Activated CD8-positive, alpha-beta T cell treated with anti-CD3 and anti-CD28 coated beads for 36 hours (primary cell): ENCODE measurements at regions not wholly inside any gene's neighbourhood (a gene's known extent, or its start where the extent isn't known, plus 50 kb on each side); places are given as distances from the start of the nearest gene placed in this dataset.

Experiments used
- ATAC-seq: fragments of 200-7000 bp; cut with Tn5 transposase; one replicate; pipeline ENCODE4 v1.10.0; 2021; ENCODE audit warnings: mild to moderate bottlenecking, moderate library complexity
- CTCF ChIA-PET: fragments of 350-600 bp; sonication (Branson Sonifier 250); formaldehyde crosslinking; loops from one replicate; lab custom pipeline; 2021; ENCODE audit warnings: antibody characterized with exemption; lab: Charles Lee
- POLR2A ChIA-PET: fragments of 350-600 bp; sonication (Branson Sonifier 250); formaldehyde crosslinking; loops from one replicate; lab custom pipeline; 2021; ENCODE audit warnings: antibody characterized with exemption; lab: Charles Lee
- DNase-seq: peaks from one replicate; pipeline ENCODE4 v3.0.0-alpha.2; 2020
- H3K27ac Mint-ChIP-seq: one replicate; pipeline ENCODE4 v1.8.0; 2021; ENCODE audit warnings: mild to moderate bottlenecking, mixed read lengths
- H3K27me3 Mint-ChIP-seq: one replicate; pipeline ENCODE4 v1.8.0; 2021; ENCODE audit warnings: mixed read lengths
- H3K36me3 Mint-ChIP-seq: one replicate; pipeline ENCODE4 v1.8.0; 2021; ENCODE audit warnings: low read depth, mixed read lengths
- H3K4me1 Mint-ChIP-seq: one replicate; pipeline ENCODE4 v1.8.0; 2021; ENCODE audit warnings: low read depth, mixed read lengths
- H3K4me3 Mint-ChIP-seq: one replicate; pipeline ENCODE4 v1.8.0; 2021; ENCODE audit warnings: mild to moderate bottlenecking, moderate library complexity, mixed read lengths
- H3K9me3 Mint-ChIP-seq: one replicate; pipeline ENCODE4 v1.8.0; 2021; ENCODE audit warnings: mixed read lengths
- intact Hi-C: fragments of 100-400 bp; cut with micrococcal nuclease; formaldehyde crosslinking; loops from one replicate; pipeline ENCODE4 v1.10.0; 2022
- TF ChIP-seq, protein P1 (sequence below): fragments of 200-600 bp; IDR thresholded peaks from one replicate; pipeline ENCODE4 v1.8.0; 2022; ENCODE audit warnings: antibody characterized with exemption, mild to moderate bottlenecking

DNA sequence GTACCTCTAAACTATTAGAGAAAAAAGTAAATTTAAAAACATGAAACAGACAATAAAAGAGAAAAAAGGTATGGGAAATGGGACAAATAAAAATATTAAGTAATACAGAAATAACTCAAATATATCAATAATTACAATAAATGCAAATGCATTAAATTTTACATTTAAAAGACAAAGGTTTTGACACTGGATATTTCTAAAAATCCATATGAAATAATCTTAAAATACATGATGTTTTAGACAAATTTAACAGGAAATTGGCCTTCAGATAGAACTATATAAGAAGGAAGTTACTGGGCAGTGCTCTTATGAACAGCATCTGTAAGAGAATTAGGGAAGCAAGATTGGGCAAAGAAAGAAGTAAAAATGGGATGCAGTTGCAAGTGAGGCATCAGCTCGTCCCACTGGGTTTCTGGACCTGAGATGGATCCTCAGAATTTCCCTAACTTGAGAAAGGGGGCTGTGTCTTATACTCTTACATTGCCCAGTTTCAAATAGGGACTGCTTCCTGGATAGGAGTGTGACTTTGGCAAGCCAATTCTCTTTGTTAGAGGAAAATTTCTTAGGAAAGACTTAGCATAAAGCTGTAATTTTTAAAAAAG is 376.7 kb downstream of the SMOC2 start:
- Mint-ChIP-seq H3K27ac (no peak overlapping the region), H3K9me3 (peaks cover 2% of the 10 kb centered on the region)
- CTCF ChIA-PET, result no interaction called here

DNA sequence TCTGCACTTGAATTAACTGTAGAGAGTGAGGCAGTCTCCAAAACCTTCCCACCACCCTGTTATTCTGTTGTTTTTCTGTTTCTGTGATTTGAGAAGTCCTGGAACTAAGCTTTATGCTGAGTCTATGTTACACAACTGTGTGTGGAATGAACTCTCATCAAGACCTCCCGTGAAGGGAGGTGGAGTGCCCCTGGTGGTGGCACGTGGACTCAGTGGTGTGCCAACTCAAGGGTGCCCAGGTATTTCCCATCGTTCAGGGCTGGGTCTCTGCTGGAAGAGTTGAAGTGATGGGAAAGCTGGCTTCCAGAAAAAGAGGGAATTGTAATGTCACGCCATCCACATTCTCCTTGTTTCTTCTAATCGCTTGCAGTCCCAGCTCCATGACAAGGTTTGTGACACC is 374.2 kb downstream of the SMOC2 start:
- intact Hi-C loops, result no loop called here
- TF ChIP-seq, protein P1, sequence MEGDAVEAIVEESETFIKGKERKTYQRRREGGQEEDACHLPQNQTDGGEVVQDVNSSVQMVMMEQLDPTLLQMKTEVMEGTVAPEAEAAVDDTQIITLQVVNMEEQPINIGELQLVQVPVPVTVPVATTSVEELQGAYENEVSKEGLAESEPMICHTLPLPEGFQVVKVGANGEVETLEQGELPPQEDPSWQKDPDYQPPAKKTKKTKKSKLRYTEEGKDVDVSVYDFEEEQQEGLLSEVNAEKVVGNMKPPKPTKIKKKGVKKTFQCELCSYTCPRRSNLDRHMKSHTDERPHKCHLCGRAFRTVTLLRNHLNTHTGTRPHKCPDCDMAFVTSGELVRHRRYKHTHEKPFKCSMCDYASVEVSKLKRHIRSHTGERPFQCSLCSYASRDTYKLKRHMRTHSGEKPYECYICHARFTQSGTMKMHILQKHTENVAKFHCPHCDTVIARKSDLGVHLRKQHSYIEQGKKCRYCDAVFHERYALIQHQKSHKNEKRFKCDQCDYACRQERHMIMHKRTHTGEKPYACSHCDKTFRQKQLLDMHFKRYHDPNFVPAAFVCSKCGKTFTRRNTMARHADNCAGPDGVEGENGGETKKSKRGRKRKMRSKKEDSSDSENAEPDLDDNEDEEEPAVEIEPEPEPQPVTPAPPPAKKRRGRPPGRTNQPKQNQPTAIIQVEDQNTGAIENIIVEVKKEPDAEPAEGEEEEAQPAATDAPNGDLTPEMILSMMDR, result no peak
- Mint-ChIP-seq H3K36me3 (no peaks in the 10 kb centered on the region), H3K4me1 (no peaks in the 10 kb centered on the region), H3K27me3 (peaks cover 11% of the 10 kb centered on the region), H3K9me3 (peaks cover 2% of the 10 kb centered on the region), H3K4me3 (no peak overlapping the region), H3K27ac (no peak overlapping the region)
- POLR2A ChIA-PET, result no interaction called here
- no peak for ATAC-seq
- no peak for DNase-seq
- CTCF ChIA-PET, result interaction anchor here (1.3 kb wide), 1 partner anchor 14 kb away, joined by 4 read pairs; no protein-coding TSS in a partner anchor

More for the DNA sequence above, 376.7 kb downstream of the SMOC2 start:
- POLR2A ChIA-PET, result no interaction called here
- TF ChIP-seq, protein P1, result no peak
- no peak for DNase-seq
- Mint-ChIP-seq H3K27me3 (peaks cover 8% of the 10 kb centered on the region), H3K36me3 (no peaks in the 10 kb centered on the region), H3K4me3 (no peak overlapping the region), H3K4me1 (no peaks in the 10 kb centered on the region)
- no peak for ATAC-seq
- intact Hi-C loops, result no loop called here

DNA sequence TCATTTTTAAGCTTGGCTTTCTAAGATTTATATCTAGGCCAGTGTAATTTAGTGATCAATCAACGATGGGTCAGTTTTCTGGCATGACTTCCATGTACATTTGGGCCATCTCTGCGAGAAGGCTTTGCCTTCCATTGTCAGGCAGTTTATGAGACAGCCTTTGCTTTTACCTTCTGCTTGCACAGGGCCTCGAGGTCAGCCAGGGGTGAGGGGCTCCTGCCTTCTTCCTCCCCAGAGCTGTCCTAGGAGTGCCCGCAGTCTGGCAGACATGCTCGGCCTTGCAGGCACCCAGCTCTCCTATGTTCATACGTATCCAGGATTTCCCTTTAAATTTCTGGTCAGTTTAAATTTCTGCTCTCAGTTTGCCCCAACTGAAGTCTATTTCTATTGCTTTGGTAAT is 367.2 kb downstream of the SMOC2 start:
- CTCF ChIA-PET, result no interaction called here
- Mint-ChIP-seq H3K4me1 (no peaks in the 10 kb centered on the region), H3K9me3 (peaks cover 2% of the 10 kb centered on the region), H3K27ac (no peak overlapping the region), H3K4me3 (no peak overlapping the region), H3K36me3 (no peaks in the 10 kb centered on the region), H3K27me3 (peaks cover 11% of the 10 kb centered on the region)
- POLR2A ChIA-PET, result no interaction called here
- intact Hi-C loops, result no loop called here
- no peak for DNase-seq
- TF ChIP-seq, protein P1, result no peak
- ATAC-seq, result no peak

DNA sequence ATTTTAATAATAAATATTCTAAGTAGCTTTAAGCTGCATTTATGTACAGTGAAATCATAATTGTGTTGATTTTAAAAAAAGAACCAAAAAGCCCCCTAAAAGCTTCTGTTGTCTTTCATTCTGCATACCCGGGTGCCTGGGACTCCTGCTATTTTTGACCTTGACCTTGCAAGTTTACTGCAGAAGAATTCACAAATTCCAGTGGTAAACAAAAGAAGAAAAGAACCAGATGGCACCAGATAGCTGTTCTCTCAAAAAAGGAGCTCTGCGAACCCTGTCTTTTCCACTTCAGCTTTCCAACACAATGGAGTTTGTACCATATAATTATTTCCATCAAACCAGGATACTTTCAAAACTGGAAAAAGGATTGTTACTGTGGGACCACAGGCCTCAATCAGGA is 363.3 kb downstream of the SMOC2 start:
- no peak for ATAC-seq
- TF ChIP-seq, protein P1, result no peak
- Mint-ChIP-seq H3K27ac (no peak overlapping the region), H3K9me3 (peaks cover 2% of the 10 kb centered on the region), H3K27me3 (peaks cover 16% of the 10 kb centered on the region), H3K36me3 (no peaks in the 10 kb centered on the region), H3K4me1 (no peaks in the 10 kb centered on the region), H3K4me3 (no peak overlapping the region)
- POLR2A ChIA-PET, result interaction anchor here (0.8 kb wide), 1 partner anchor 122 kb away, joined by 3 read pairs; no protein-coding TSS in a partner anchor
- intact Hi-C loops, result no loop called here
- no peak for DNase-seq
- CTCF ChIA-PET, result no interaction called here

DNA sequence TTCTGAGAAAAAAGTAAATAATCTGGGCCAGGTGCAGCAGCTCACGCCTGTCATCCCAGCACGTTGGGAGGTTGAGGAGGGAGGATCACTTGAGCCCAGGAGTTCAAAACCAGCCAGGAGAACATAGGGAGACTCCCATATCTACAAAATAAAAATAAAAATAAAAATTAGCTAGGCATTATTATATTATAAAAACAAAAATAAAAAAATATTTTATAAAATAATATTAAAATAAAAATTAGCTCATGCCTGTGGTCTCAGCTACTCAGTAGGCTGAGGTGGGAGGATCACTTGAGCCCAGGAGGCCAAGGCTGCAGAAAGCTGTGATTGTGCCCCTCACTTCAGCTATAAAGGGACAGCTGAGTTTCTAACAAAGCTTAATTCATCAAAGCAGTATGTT is 362.9 kb downstream of the SMOC2 start:
- Mint-ChIP-seq H3K4me3 (no peak overlapping the region), H3K36me3 (no peaks in the 10 kb centered on the region), H3K27me3 (peaks cover 15% of the 10 kb centered on the region), H3K4me1 (no peaks in the 10 kb centered on the region), H3K9me3 (peaks cover 2% of the 10 kb centered on the region), H3K27ac (no peak overlapping the region)
- ChIA-PET POLR2A (interaction anchor here (0.8 kb wide), 1 partner anchor 121 kb away, joined by 3 read pairs; no protein-coding TSS in a partner anchor), CTCF (no interaction called here)
- ATAC-seq (no peak), DNase-seq (no peak)
- intact Hi-C loops, result no loop called here
- TF ChIP-seq, protein P1, result no peak
